ENCODE measurements at regions not wholly inside any gene's neighbourhood (a gene's known extent, or its start where the extent isn't known, plus 50 kb on each side); places are given as distances from the start of the nearest gene placed in this dataset.

DNA sequence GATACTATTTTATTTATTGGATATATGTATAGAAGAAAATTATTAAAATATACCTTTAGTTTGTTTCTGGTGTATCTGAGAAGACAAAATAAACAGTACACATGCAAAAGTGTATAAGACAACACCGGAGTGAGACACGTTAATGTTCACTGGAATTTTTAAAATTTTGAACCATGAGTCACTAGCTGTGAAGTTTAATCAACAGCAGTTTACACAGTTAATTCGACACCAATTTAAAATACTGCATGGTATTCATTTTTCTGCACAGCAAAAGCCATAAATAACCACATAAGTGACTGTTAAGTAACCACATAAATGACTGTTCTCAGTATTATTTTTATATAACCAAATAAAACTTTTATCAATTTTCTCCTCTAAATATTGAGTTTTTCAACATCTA, 418.7 kb upstream of the NBEA start:
- TF ChIP-seq PPARA (CRISPR knock-in tag; IDR thresholded peaks at IDR 0.05; ENCODE audit: borderline replicate concordance) = no peak
- TF ChIP-seq BACH2 (CRISPR knock-in tag; IDR thresholded peaks at IDR 0.05; ENCODE audit: borderline replicate concordance) = no peak
- TF ChIP-seq ZNF8 (CRISPR knock-in tag; IDR thresholded peaks at IDR 0.05) = no peak
- TF ChIP-seq TCF4 (CRISPR knock-in tag; IDR thresholded peaks at IDR 0.05; ENCODE audit: borderline replicate concordance) = no peak
- TF ChIP-seq GLIS3 (CRISPR knock-in tag; IDR thresholded peaks at IDR 0.05) = no peak
- no peak for TF ChIP-seq ISL1 (CRISPR knock-in tag; IDR thresholded peaks at IDR 0.05)
- no peak for TF ChIP-seq ZC3H10 (CRISPR knock-in tag; IDR thresholded peaks at IDR 0.05)
- TF ChIP-seq ESRRG (CRISPR knock-in tag; IDR thresholded peaks at IDR 0.05) = no peak
- no peak for TF ChIP-seq RARB (CRISPR knock-in tag; IDR thresholded peaks at IDR 0.05)
- TF ChIP-seq CSRNP3 (CRISPR knock-in tag; IDR thresholded peaks at IDR 0.05) = no peak
- TF ChIP-seq CREB5 (CRISPR knock-in tag; IDR thresholded peaks at IDR 0.05; ENCODE audit: low read depth) = no peak
- TF ChIP-seq TSHZ2 (CRISPR knock-in tag; IDR thresholded peaks at IDR 0.05) = no peak
- no peak for TF ChIP-seq ARNTL (CRISPR knock-in tag; IDR thresholded peaks at IDR 0.05; ENCODE audit: borderline replicate concordance, low read depth)
- ATAC-seq = no peak

- ATAC-seq = no peak
- TF ChIP-seq OSR1 (CRISPR knock-in tag; IDR thresholded peaks at IDR 0.05) = no peak
These were observed 408.1 kb upstream of the NBEA start for GRCh38 chr13:34533941-34534340.

DNA sequence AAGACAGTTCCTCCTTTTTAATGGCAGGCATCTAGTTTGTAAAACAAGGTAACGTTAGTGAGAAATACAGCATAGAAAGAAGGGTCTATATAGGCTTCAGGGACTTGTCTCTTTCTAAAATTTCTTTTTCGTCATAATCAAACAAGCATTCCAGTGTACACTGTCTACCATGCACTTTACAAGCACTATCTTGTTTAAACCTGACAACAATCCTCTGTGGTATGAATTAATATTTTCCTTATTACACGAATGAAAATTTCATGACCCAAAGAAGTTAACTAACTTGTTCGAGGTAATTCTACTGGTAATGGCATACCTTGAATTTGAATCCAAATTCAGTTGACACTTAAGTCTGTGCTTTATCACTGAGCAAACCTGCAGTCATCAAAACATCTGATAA, 399.7 kb upstream of the NBEA start:
- TF ChIP-seq ZNF70 (CRISPR knock-in tag; IDR thresholded peaks at IDR 0.05) (no peak), SNAI2 (CRISPR knock-in tag; IDR thresholded peaks at IDR 0.05) (no peak)

DNA sequence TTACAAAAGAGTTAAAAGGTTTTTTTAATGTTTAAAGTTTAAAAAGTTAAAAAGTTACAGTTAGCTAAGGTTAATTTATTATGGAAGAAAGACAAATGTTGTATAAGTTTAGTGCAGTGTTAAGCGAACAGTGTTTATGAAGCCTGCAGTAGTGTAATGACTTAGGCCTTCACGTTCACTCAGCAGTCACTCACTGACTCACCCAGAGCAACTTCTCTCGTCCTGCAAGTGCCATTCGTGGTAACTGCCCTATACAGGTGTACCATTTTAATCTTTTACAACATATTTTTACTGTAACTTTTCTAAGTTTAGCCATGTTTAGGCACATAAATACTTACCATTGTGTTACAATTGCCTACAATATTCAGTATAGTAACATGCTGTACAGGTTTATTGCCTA, 398.2 kb upstream of the NBEA start:
- TF ChIP-seq ZNF8 (CRISPR knock-in tag; IDR thresholded peaks at IDR 0.05) (no peak), ARNTL (CRISPR knock-in tag; IDR thresholded peaks at IDR 0.05; ENCODE audit: borderline replicate concordance, low read depth) (no peak), GLIS3 (CRISPR knock-in tag; IDR thresholded peaks at IDR 0.05) (no peak), ZNF565 (CRISPR knock-in tag; conservative IDR thresholded peaks at IDR 0.05; ENCODE audit: low read depth) (no peak), RARB (CRISPR knock-in tag; IDR thresholded peaks at IDR 0.05) (no peak), POU6F1 (CRISPR knock-in tag; IDR thresholded peaks at IDR 0.05; ENCODE audit: borderline replicate concordance, low read depth) (no peak), ZNF70 (CRISPR knock-in tag; IDR thresholded peaks at IDR 0.05) (no peak), TSHZ2 (CRISPR knock-in tag; IDR thresholded peaks at IDR 0.05) (no peak), PPARA (CRISPR knock-in tag; IDR thresholded peaks at IDR 0.05; ENCODE audit: borderline replicate concordance) (no peak), OSR1 (CRISPR knock-in tag; IDR thresholded peaks at IDR 0.05) (no peak), SNAI2 (CRISPR knock-in tag; IDR thresholded peaks at IDR 0.05) (no peak), ZFP30 (CRISPR knock-in tag; IDR thresholded peaks at IDR 0.05) (no peak), ESRRG (CRISPR knock-in tag; IDR thresholded peaks at IDR 0.05) (no peak), TCF4 (CRISPR knock-in tag; IDR thresholded peaks at IDR 0.05; ENCODE audit: borderline replicate concordance) (no peak)
- TF ChIP-seq, protein P1, sequence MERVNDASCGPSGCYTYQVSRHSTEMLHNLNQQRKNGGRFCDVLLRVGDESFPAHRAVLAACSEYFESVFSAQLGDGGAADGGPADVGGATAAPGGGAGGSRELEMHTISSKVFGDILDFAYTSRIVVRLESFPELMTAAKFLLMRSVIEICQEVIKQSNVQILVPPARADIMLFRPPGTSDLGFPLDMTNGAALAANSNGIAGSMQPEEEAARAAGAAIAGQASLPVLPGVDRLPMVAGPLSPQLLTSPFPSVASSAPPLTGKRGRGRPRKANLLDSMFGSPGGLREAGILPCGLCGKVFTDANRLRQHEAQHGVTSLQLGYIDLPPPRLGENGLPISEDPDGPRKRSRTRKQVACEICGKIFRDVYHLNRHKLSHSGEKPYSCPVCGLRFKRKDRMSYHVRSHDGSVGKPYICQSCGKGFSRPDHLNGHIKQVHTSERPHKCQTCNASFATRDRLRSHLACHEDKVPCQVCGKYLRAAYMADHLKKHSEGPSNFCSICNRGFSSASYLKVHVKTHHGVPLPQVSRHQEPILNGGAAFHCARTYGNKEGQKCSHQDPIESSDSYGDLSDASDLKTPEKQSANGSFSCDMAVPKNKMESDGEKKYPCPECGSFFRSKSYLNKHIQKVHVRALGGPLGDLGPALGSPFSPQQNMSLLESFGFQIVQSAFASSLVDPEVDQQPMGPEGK (CRISPR knock-in tag; IDR thresholded peaks at IDR 0.05; ENCODE audit: borderline replicate concordance) = no peak
- ATAC-seq = no peak

More for the DNA sequence above, 399.7 kb upstream of the NBEA start:
- ATAC-seq = no peak

Measured in SK-N-SH treated with all-trans-retinoic acid at 6 μM for 48 hours (cell line).